T-cell (primary cell): ENCODE measurements at regions not wholly inside any gene's neighbourhood (a gene's known extent, or its start where the extent isn't known, plus 50 kb on each side); places are given as distances from the start of the nearest gene placed in this dataset.

Experiments used
- ATAC-seq, 4 experiments: fragments of 200-7000 bp in 3 of 4; fragments of 150-1000 bp in 1 of 4; cut with Tn5 transposase; replicated peaks in 1 of 4; 1 replicate in 3 of 4; 2 replicates in 1 of 4; pipeline ENCODE4 v1.10.0; 2021; ENCODE audit warnings: moderate library complexity in 3 of 4, mild to moderate bottlenecking in 2 of 4, moderate number of reproducible peaks in 1 of 4
- CTCF ChIA-PET, 2 donors: fragments of 300-600 bp; sonication (Branson Sonifier 250); formaldehyde crosslinking; loops; one replicate each; lab custom pipeline; 2022; ENCODE audit warnings: antibody characterized with exemption in 2 of 2; lab: Charles Lee
- POLR2A ChIA-PET, 2 donors: fragments of 300-600 bp; sonication (Branson Sonifier 250); formaldehyde crosslinking; loops; one replicate each; lab custom pipeline; 2022; ENCODE audit warnings: antibody characterized with exemption in 2 of 2; lab: Charles Lee
- DNase-seq, 35 experiments: peaks; one replicate each; pipeline versions ENCODE4 v3.0.0 to v3.0.0-alpha.2; 2013 to 2023
- H3K27ac ChIP-seq: one replicate; pipeline ENCODE4 v1.5.1; 2013; ENCODE audit warnings: low read length
- H3K27me3 ChIP-seq, 2 experiments: replicated peaks in 1 of 2; 1 replicate in 1 of 2; 2 replicates in 1 of 2; pipeline versions ENCODE4 v1.6.1 to v1.7.0; 2013; ENCODE audit warnings: low read length in 1 of 2, mixed read lengths in 1 of 2; ENCODE audit not compliant: control insufficient read depth in 2 of 2, insufficient read depth in 2 of 2; ENCODE audit errors: extremely low read depth in 1 of 2
- H3K36me3 ChIP-seq, 2 donors: 1 replicate in 1 of 2; 2 replicates in 1 of 2; pipeline versions ENCODE4 v1.6.1 to v1.7.0; 2013; ENCODE audit warnings: low read length in 1 of 2; ENCODE audit not compliant: control insufficient read depth in 2 of 2, insufficient read depth in 1 of 2; ENCODE audit errors: extremely low read depth in 1 of 2
- H3K4me1 ChIP-seq, 2 experiments: 1 replicate in 1 of 2; 2 replicates in 1 of 2; pipeline versions ENCODE4 v1.6.1 to v1.7.0; 2013; ENCODE audit warnings: low read length in 2 of 2, mixed read lengths in 1 of 2; ENCODE audit not compliant: insufficient read depth in 2 of 2, control insufficient read depth in 1 of 2; ENCODE audit errors: extremely low read depth in 1 of 2
- H3K4me3 ChIP-seq, 2 donors: 1 replicate in 1 of 2; 2 replicates in 1 of 2; pipeline versions ENCODE4 v1.5.1 to v1.7.0; 2013; ENCODE audit warnings: mild to moderate bottlenecking in 2 of 2, low read length in 1 of 2, moderate library complexity in 1 of 2; ENCODE audit not compliant: control insufficient read depth in 1 of 2; ENCODE audit errors: extremely low read depth in 1 of 2
- H3K9me3 ChIP-seq: 2 replicates; pipeline ENCODE4 v1.7.0; 2013
- H3K27ac Mint-ChIP-seq, 2 donors: one replicate each; pipeline ENCODE4 v1.8.0; 2020 to 2021; ENCODE audit warnings: mild to moderate bottlenecking in 2 of 2, mixed read lengths in 2 of 2
- H3K27me3 Mint-ChIP-seq, 2 donors: one replicate each; pipeline ENCODE4 v1.8.0; 2021 to 2022; ENCODE audit warnings: mixed read lengths in 2 of 2
- H3K36me3 Mint-ChIP-seq: one replicate; pipeline ENCODE4 v1.8.0; 2021; ENCODE audit warnings: mixed read lengths
- H3K4me1 Mint-ChIP-seq, 3 donors: one replicate each; pipeline ENCODE4 v1.8.0; 2020 to 2022; ENCODE audit warnings: mixed read lengths in 3 of 3, mild to moderate bottlenecking in 1 of 3
- H3K4me3 Mint-ChIP-seq, 3 donors: one replicate each; pipeline ENCODE4 v1.8.0; 2020 to 2022; ENCODE audit warnings: mild to moderate bottlenecking in 3 of 3, mixed read lengths in 3 of 3, moderate library complexity in 3 of 3
- H3K9me3 Mint-ChIP-seq, 3 donors: one replicate each; pipeline ENCODE4 v1.8.0; 2020 to 2022; ENCODE audit warnings: mixed read lengths in 3 of 3
- WGBS: methylation state at CpG from one replicate; pipeline ENCODE4 v1.1.5; 2013; ENCODE audit warnings: missing lambda C conversion rate; ENCODE audit not compliant: insufficient coverage; 5-methylcytosine and 5-hydroxymethylcytosine counted together

DNA sequence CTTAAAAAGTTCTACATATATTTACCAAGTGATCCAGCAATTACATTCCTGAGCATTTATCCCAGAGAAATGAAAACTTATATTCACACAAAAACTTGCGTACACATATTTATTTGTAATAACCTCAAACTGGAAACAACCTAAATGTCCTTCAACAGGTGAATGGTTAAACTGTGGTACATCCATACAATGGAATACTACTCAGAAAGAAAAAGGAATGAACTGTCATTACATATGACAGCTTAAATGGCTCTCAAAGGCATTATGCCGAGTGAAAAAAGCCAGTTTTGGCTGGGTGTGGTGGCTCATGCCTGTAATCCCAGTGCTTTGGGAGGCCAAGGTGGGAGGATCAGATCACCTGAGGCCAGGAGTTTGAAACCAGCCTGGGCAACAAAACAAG, 79.1 kb upstream of the DYNC1I2 start:
- Histone ChIP-seq H3K27me3 (peaks cover 0 to 29% of the 10 kb centered on the region in 2 experiments), H3K27ac (no peak overlapping the region), H3K4me1 (no peaks in the 10 kb centered on the region), H3K4me3 (no peak overlapping the region), H3K9me3 (no peaks in the 10 kb centered on the region), H3K36me3 (no peaks in the 10 kb centered on the region)
- POLR2A ChIA-PET = no interaction called here
- ATAC-seq = no peak
- Mint-ChIP-seq H3K27ac (no peak overlapping the region), H3K36me3 (no peaks in the 10 kb centered on the region), H3K27me3 (peaks cover 13 to 24% of the 10 kb centered on the region in 2 donors), H3K4me3 (no peak overlapping the region), H3K4me1 (no peaks in the 10 kb centered on the region), H3K9me3 (no peaks in the 10 kb centered on the region)
- 83% methylated on average over 1 of the region's 2 CpGs for WGBS
- DNase-seq = no peak
- CTCF ChIA-PET = interaction anchor here in 1 of 2 donors (0.5 kb wide), 1 partner anchor 20 kb away, joined by 4 read pairs; no protein-coding TSS in a partner anchor

DNA sequence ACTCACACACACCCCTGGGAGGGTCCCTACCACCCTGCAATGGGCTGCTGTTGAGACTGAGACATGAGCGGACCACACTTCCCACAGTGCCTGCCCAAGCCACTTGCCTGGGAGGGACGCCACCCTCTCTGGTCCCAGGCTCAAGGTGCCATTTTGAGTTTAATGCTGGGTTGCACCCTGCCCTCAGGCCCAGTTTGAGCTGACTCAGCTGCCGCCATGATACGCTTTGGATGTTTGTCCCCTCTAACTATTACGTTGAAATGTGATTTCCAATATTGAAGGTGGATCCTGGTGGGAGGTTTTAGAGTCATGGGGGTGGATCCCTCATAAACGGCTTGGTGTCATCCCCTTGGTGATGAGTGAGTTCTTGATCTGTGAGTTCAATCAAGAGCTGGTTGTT, 76.4 kb upstream of the DYNC1I2 start:
- Histone ChIP-seq H3K27me3 (peaks cover 0 to 24% of the 10 kb centered on the region in 2 experiments), H3K4me3 (no peak overlapping the region), H3K27ac (no peak overlapping the region), H3K4me1 (no peaks in the 10 kb centered on the region), H3K9me3 (no peaks in the 10 kb centered on the region), H3K36me3 (no peaks in the 10 kb centered on the region)
- POLR2A ChIA-PET = no interaction called here
- ATAC-seq = no peak
- H3K27ac Mint-ChIP-seq = no peak overlapping the region
- DNase-seq = no peak
- no peak overlapping the region for H3K4me3 Mint-ChIP-seq
- H3K36me3 Mint-ChIP-seq = no peaks in the 10 kb centered on the region
- peaks cover 11 to 16% of the 10 kb centered on the region in 2 donors for H3K27me3 Mint-ChIP-seq
- CTCF ChIA-PET = interaction anchor here in 1 of 2 donors (1.2 kb wide), 1 partner anchor 10 kb away, joined by 3 read pairs; no protein-coding TSS in a partner anchor
- WGBS = 64% methylated on average over 2 of the region's 6 CpGs
- no peaks in the 10 kb centered on the region for H3K9me3 Mint-ChIP-seq
- H3K4me1 Mint-ChIP-seq = no peaks in the 10 kb centered on the region

DNA sequence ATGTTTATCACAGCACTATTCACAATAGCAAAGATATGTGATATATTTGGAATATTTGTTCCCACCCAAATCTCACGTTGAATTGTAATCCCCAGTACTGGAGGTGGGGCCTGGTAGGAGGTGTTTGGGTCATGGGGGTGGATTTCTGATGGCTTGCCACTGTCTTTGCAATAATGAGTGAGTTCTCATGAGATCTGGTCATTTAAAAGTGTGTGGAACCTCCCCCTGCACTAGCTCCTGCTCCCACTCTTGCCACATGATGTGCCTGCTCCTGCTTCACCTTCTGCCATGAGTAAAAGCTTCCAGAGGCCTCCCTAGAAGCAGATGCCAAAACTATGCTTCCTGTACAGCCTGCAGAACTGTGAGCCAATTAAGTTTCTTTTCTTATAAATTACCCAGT, 72.2 kb upstream of the DYNC1I2 start:
- Mint-ChIP-seq H3K36me3 (no peaks in the 10 kb centered on the region), H3K27ac (no peak overlapping the region), H3K27me3 (peaks cover 5 to 10% of the 10 kb centered on the region in 2 donors), H3K4me1 (no peaks in the 10 kb centered on the region), H3K4me3 (no peak overlapping the region), H3K9me3 (no peaks in the 10 kb centered on the region)
- no peak for DNase-seq
- H3K9me3 ChIP-seq = no peaks in the 10 kb centered on the region
- ChIA-PET CTCF (no interaction called here), POLR2A (interaction anchor here in 1 of 2 donors (0.6 kb wide), 1 partner anchor 103 kb away, joined by 3 read pairs; no protein-coding TSS in a partner anchor)
- H3K27me3 ChIP-seq = peaks cover 0 to 20% of the 10 kb centered on the region in 2 experiments
- H3K4me3 ChIP-seq = no peak overlapping the region
- no CpG with 5 or more reads among the region's 1 CpG for WGBS
- H3K27ac ChIP-seq = no peak overlapping the region
- ATAC-seq = no peak
- no peaks in the 10 kb centered on the region for H3K4me1 ChIP-seq
- H3K36me3 ChIP-seq = no peaks in the 10 kb centered on the region

DNA sequence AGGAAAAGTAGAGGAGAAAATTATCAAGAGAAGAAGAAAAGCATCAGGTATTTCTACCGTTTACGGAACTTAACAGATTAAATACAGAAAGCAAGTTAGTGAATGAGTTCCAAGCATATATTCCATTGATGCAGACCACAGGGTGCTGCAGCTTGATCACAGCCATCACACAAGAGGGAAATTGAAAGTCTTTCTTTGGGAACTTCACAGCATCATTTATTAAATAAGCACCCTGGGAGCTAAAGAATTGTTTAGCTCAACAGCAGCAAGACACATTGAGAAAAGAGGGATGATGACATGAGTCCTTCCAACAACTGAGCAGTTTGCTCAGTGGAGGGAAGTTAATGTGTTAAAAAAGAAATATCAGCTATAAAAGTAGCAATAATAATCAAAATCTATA, 69.3 kb upstream of the DYNC1I2 start:
- Mint-ChIP-seq H3K27ac (no peak overlapping the region), H3K27me3 (peaks cover 0 to 1% of the 10 kb centered on the region in 2 donors), H3K36me3 (no peaks in the 10 kb centered on the region), H3K4me3 (no peak overlapping the region), H3K4me1 (no peaks in the 10 kb centered on the region), H3K9me3 (no peaks in the 10 kb centered on the region)
- Histone ChIP-seq H3K27ac (no peak overlapping the region), H3K27me3 (no peaks in the 10 kb centered on the region), H3K9me3 (no peaks in the 10 kb centered on the region), H3K36me3 (no peaks in the 10 kb centered on the region), H3K4me1 (no peaks in the 10 kb centered on the region), H3K4me3 (no peak overlapping the region)
- POLR2A ChIA-PET = no interaction called here
- CTCF ChIA-PET = no interaction called here
- DNase-seq (no peak), ATAC-seq (no peak)
- no CpG with 5 or more reads among the region's 2 CpGs for WGBS

DNA sequence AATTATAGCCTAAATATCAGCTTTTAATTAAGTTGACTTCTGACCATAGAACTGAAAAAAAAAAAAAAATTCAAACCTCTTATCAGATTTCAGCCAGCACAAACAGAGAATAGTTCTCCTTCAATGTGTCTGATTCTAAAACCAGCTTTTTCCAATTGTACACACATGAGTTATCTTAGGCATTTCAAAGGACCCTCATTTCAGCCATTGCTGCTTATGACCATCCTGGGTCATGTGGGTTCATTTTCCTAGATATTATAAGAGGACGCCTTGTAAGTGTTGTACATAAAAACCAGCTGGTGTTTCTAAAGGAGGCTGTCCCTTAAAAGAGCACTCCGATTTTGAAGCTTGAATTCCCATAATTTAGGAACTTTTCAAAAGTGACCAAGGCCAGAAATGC, 62.3 kb upstream of the DYNC1I2 start:
- H3K4me3 Mint-ChIP-seq = no peak overlapping the region
- DNase-seq = no peak

DNA sequence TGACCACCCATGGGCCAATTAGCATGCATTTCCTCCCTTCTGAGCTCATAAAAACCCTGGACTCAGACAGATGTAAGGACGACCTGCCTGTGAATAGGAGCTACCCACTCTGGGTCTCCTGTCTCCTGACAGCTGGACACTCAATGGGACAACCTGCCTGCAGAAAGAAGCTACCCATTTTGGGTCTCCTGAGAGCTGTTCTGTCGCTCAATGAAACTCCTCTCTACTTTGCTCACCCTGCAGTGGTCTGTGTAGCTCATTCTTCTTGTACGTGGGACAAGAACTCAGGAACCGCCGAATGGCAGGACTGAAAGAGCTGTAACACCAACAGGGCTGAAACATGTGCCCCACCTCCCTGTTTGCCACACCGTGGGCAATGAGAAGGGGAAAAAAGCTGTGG, 60.3 kb upstream of the DYNC1I2 start:
- Mint-ChIP-seq H3K9me3 (peaks cover 7 to 24% (median 20%) of the 10 kb centered on the region in 3 donors), H3K27me3 (peaks cover 9 to 10% of the 10 kb centered on the region in 2 donors), H3K4me3 (no peak overlapping the region), H3K36me3 (peaks cover 2% of the 10 kb centered on the region), H3K27ac (no peak overlapping the region), H3K4me1 (no peaks in the 10 kb centered on the region)
- CTCF ChIA-PET = interaction anchor here in 1 of 2 donors (0.6 kb wide), 1 partner anchor 32 kb away, joined by 6 read pairs; no protein-coding TSS in a partner anchor
- POLR2A ChIA-PET = no interaction called here
- DNase-seq (no peak), ATAC-seq (no peak)
- Histone ChIP-seq H3K27me3 (peaks cover 0 to 14% of the 10 kb centered on the region in 2 experiments), H3K27ac (no peak overlapping the region), H3K4me1 (no peaks in the 10 kb centered on the region), H3K4me3 (no peak overlapping the region), H3K36me3 (no peaks in the 10 kb centered on the region), H3K9me3 (no peaks in the 10 kb centered on the region)
- 60% methylated on average over 2 of the region's 6 CpGs for WGBS

More for the DNA sequence above, 62.3 kb upstream of the DYNC1I2 start:
- Histone ChIP-seq H3K4me1 (no peaks in the 10 kb centered on the region), H3K27ac (no peak overlapping the region), H3K4me3 (no peak overlapping the region), H3K9me3 (no peaks in the 10 kb centered on the region), H3K36me3 (no peaks in the 10 kb centered on the region), H3K27me3 (peaks cover 0 to 14% of the 10 kb centered on the region in 2 experiments)
- no peak for ATAC-seq
- POLR2A ChIA-PET = no interaction called here
- peaks cover 2 to 8% (median 3%) of the 10 kb centered on the region in 3 donors for H3K9me3 Mint-ChIP-seq
- WGBS = no CpG with 5 or more reads among the region's 2 CpGs
- no peaks in the 10 kb centered on the region for H3K36me3 Mint-ChIP-seq
- H3K4me1 Mint-ChIP-seq = no peaks in the 10 kb centered on the region
- no peak overlapping the region for H3K27ac Mint-ChIP-seq
- H3K27me3 Mint-ChIP-seq = peaks cover 8 to 9% of the 10 kb centered on the region in 2 donors
- CTCF ChIA-PET = interaction anchor here in 1 of 2 donors (0.6 kb wide), 1 partner anchor 65 kb away, joined by 4 read pairs; no protein-coding TSS in a partner anchor
